Activated CD4-positive, alpha-beta memory T cell treated with anti-CD3 and anti-CD28 coated beads for 36 hours (primary cell): ENCODE measurements at regions not wholly inside any gene's neighbourhood (a gene's known extent, or its start where the extent isn't known, plus 50 kb on each side); places are given as distances from the start of the nearest gene placed in this dataset.
A peak's percentile ranks its signal among the peaks of the same experiment; 100 is the strongest.

ENCODE experiments used
- CTCF ChIA-PET: fragments of 350-600 bp; sonication (Branson Sonifier 250); formaldehyde crosslinking; loops from one replicate; lab custom pipeline; 2021; ENCODE audit warnings: antibody characterized with exemption, inconsistent platforms; lab: Charles Lee
- POLR2A ChIA-PET: fragments of 350-600 bp; sonication (Branson Sonifier 250); formaldehyde crosslinking; loops from one replicate; lab custom pipeline; 2021; ENCODE audit warnings: antibody characterized with exemption; lab: Charles Lee
- DNase-seq: peaks from one replicate; pipeline ENCODE4 v3.0.0-alpha.2; 2020
- H3K27ac Mint-ChIP-seq: one replicate; pipeline ENCODE4 v1.8.0; 2021; ENCODE audit warnings: mixed read lengths
- H3K27me3 Mint-ChIP-seq: one replicate; pipeline ENCODE4 v1.8.0; 2021; ENCODE audit warnings: mixed read lengths
- H3K36me3 Mint-ChIP-seq: one replicate; pipeline ENCODE4 v1.8.0; 2021; ENCODE audit warnings: mixed read lengths
- H3K4me1 Mint-ChIP-seq: one replicate; pipeline ENCODE4 v1.8.0; 2021; ENCODE audit warnings: low read depth, mixed read lengths
- H3K4me3 Mint-ChIP-seq: one replicate; pipeline ENCODE4 v1.8.0; 2021; ENCODE audit warnings: mild to moderate bottlenecking, mixed read lengths
- H3K9me3 Mint-ChIP-seq: one replicate; pipeline ENCODE4 v1.8.0; 2021; ENCODE audit warnings: mixed read lengths
- intact Hi-C: fragments of 100-400 bp; cut with micrococcal nuclease; formaldehyde crosslinking; loops from one replicate; pipeline ENCODE4 v1.15.1; 2023

GRCh38 chr3:152550284-152550683 lies 281.6 kb downstream of the MBNL1 start:
- POLR2A ChIA-PET, result no interaction called here
- no peak for DNase-seq
- H3K4me1 Mint-ChIP-seq, result no peaks in the 10 kb centered on the region
- H3K27me3 Mint-ChIP-seq, result peaks cover 4% of the 10 kb centered on the region
- intact Hi-C loops, result no loop called here
- no peaks in the 10 kb centered on the region for H3K9me3 Mint-ChIP-seq
- no peak overlapping the region for H3K27ac Mint-ChIP-seq
- CTCF ChIA-PET, result no interaction called here
- H3K36me3 Mint-ChIP-seq, result no peaks in the 10 kb centered on the region
- H3K4me3 Mint-ChIP-seq, result no peak overlapping the region

- Mint-ChIP-seq H3K4me3 (no peak overlapping the region), H3K36me3 (no peaks in the 10 kb centered on the region), H3K27me3 (peaks cover 1% of the 10 kb centered on the region), H3K9me3 (no peaks in the 10 kb centered on the region), H3K4me1 (peaks cover 8% of the 10 kb centered on the region), H3K27ac (no peak overlapping the region)
- intact Hi-C loops, result no loop called here
- POLR2A ChIA-PET, result no interaction called here
- CTCF ChIA-PET, result interaction anchor here (1.2 kb wide), 1 partner anchor 19 kb away, joined by 4 read pairs; no protein-coding TSS in a partner anchor
- DNase-seq, result no peak
Observed at GRCh38 chr3:152554980-152555379, 280.0 kb upstream of the P2RY1 start.

GRCh38 chr3:152555666-152556291 lies 279.2 kb upstream of the P2RY1 start:
- Mint-ChIP-seq H3K9me3 (no peaks in the 10 kb centered on the region), H3K27me3 (peaks cover 1% of the 10 kb centered on the region), H3K4me3 (no peak overlapping the region), H3K27ac (no peak overlapping the region), H3K4me1 (peaks cover 8% of the 10 kb centered on the region), H3K36me3 (no peaks in the 10 kb centered on the region)
- intact Hi-C loops, result no loop called here
- POLR2A ChIA-PET, result no interaction called here
- CTCF ChIA-PET, result no interaction called here
- no peak for DNase-seq

GRCh38 chr3:152556731-152557254 lies 278.1 kb upstream of the P2RY1 start:
- intact Hi-C loops, result no loop called here
- DNase-seq, result no peak
- H3K27ac Mint-ChIP-seq, result no peak overlapping the region
- peaks cover 8% of the 10 kb centered on the region for H3K4me1 Mint-ChIP-seq
- no peaks in the 10 kb centered on the region for H3K9me3 Mint-ChIP-seq
- no peak overlapping the region for H3K4me3 Mint-ChIP-seq
- peaks cover 1% of the 10 kb centered on the region for H3K27me3 Mint-ChIP-seq
- ChIA-PET POLR2A (no interaction called here), CTCF (interaction anchor here (0.6 to 0.9 kb wide), 2 partner anchors 32 to 85 kb away, joined by 3 to 4 read pairs; no protein-coding TSS in a partner anchor)
- H3K36me3 Mint-ChIP-seq, result no peaks in the 10 kb centered on the region

GRCh38 chr3:152557302-152557999 lies 277.5 kb upstream of the P2RY1 start:
- no peak overlapping the region for H3K27ac Mint-ChIP-seq

GRCh38 chr3:152558386-152558785 lies 276.5 kb upstream of the P2RY1 start:
- Mint-ChIP-seq H3K4me3 (no peak overlapping the region), H3K36me3 (no peaks in the 10 kb centered on the region), H3K27me3 (peaks cover 1% of the 10 kb centered on the region), H3K4me1 (peaks cover 8% of the 10 kb centered on the region), H3K27ac (no peak overlapping the region), H3K9me3 (no peaks in the 10 kb centered on the region)
- ChIA-PET POLR2A (no interaction called here), CTCF (no interaction called here)
- DNase-seq, result no peak
- intact Hi-C loops, result no loop called here

More at GRCh38 chr3:152557302-152557999, 277.5 kb upstream of the P2RY1 start:
- no peak overlapping the region for H3K4me3 Mint-ChIP-seq
- peaks cover 1% of the 10 kb centered on the region for H3K27me3 Mint-ChIP-seq
- H3K36me3 Mint-ChIP-seq, result no peaks in the 10 kb centered on the region
- no peak for DNase-seq
- no peaks in the 10 kb centered on the region for H3K9me3 Mint-ChIP-seq
- CTCF ChIA-PET, result interaction anchor here (0.6 kb wide), 1 partner anchor 86 kb away, joined by 3 read pairs; no protein-coding TSS in a partner anchor
- peaks cover 8% of the 10 kb centered on the region for H3K4me1 Mint-ChIP-seq
- POLR2A ChIA-PET, result no interaction called here
- intact Hi-C loops, result no loop called here

- Mint-ChIP-seq H3K9me3 (no peaks in the 10 kb centered on the region), H3K36me3 (no peaks in the 10 kb centered on the region), H3K27ac (no peak overlapping the region), H3K4me3 (no peak overlapping the region), H3K27me3 (peaks cover 1% of the 10 kb centered on the region), H3K4me1 (peaks cover 8% of the 10 kb centered on the region)
- ChIA-PET POLR2A (no interaction called here), CTCF (no interaction called here)
- no peak for DNase-seq
- intact Hi-C loops, result no loop called here
Observed at GRCh38 chr3:152559246-152559645, 275.7 kb upstream of the P2RY1 start.

- intact Hi-C loops, result no loop called here
- ChIA-PET POLR2A (no interaction called here), CTCF (no interaction called here)
- Mint-ChIP-seq H3K36me3 (no peaks in the 10 kb centered on the region), H3K4me3 (no peak overlapping the region), H3K27me3 (peaks cover 3% of the 10 kb centered on the region), H3K4me1 (no peaks in the 10 kb centered on the region), H3K27ac (no peak overlapping the region), H3K9me3 (no peaks in the 10 kb centered on the region)
- DNase-seq, result no peak
Observed at GRCh38 chr3:152564459-152564858, 270.5 kb upstream of the P2RY1 start.

- Mint-ChIP-seq H3K4me3 (no peak overlapping the region), H3K36me3 (no peaks in the 10 kb centered on the region), H3K27me3 (no peaks in the 10 kb centered on the region), H3K9me3 (no peaks in the 10 kb centered on the region), H3K27ac (no peak overlapping the region), H3K4me1 (no peaks in the 10 kb centered on the region)
- ChIA-PET POLR2A (no interaction called here), CTCF (interaction anchor here (0.8 to 1.6 kb wide), 9 partner anchors 9 to 284 kb away, joined by 3 to 7 read pairs (median 4); no protein-coding TSS in a partner anchor)
- DNase-seq, result peak; percentile 53
- intact Hi-C loops, result loop anchor here (1.0 to 2.0 kb wide), 2 partner anchors 50 to 100 kb away; no protein-coding TSS in a partner anchor
Observed at GRCh38 chr3:152574461-152575079, 260.4 kb upstream of the P2RY1 start.

GRCh38 chr3:152578769-152579168 lies 256.2 kb upstream of the P2RY1 start:
- Mint-ChIP-seq H3K27ac (no peak overlapping the region), H3K36me3 (no peaks in the 10 kb centered on the region), H3K4me1 (no peaks in the 10 kb centered on the region), H3K9me3 (no peaks in the 10 kb centered on the region), H3K4me3 (no peak overlapping the region), H3K27me3 (peaks cover 2% of the 10 kb centered on the region)
- DNase-seq, result no peak
- CTCF ChIA-PET, result no interaction called here
- intact Hi-C loops, result no loop called here
- POLR2A ChIA-PET, result no interaction called here

GRCh38 chr3:152581951-152582350 lies 253.0 kb upstream of the P2RY1 start:
- CTCF ChIA-PET, result interaction anchor here (0.6 kb wide), 1 partner anchor 10 kb away, joined by 3 read pairs; no protein-coding TSS in a partner anchor
- no peaks in the 10 kb centered on the region for H3K9me3 Mint-ChIP-seq
- no peak overlapping the region for H3K27ac Mint-ChIP-seq

GRCh38 chr3:152583963-152584362 lies 251.0 kb upstream of the P2RY1 start:
- ChIA-PET CTCF (interaction anchor here (1.3 kb wide), 1 partner anchor 9 kb away, joined by 3 read pairs; no protein-coding TSS in a partner anchor), POLR2A (no interaction called here)
- Mint-ChIP-seq H3K36me3 (no peaks in the 10 kb centered on the region), H3K27ac (no peak overlapping the region), H3K4me3 (no peak overlapping the region), H3K9me3 (no peaks in the 10 kb centered on the region), H3K4me1 (no peaks in the 10 kb centered on the region), H3K27me3 (peaks cover 4% of the 10 kb centered on the region)
- no peak for DNase-seq
- intact Hi-C loops, result no loop called here

More at GRCh38 chr3:152581951-152582350, 253.0 kb upstream of the P2RY1 start:
- Mint-ChIP-seq H3K4me3 (no peak overlapping the region), H3K4me1 (no peaks in the 10 kb centered on the region), H3K27me3 (peaks cover 4% of the 10 kb centered on the region), H3K36me3 (no peaks in the 10 kb centered on the region)
- intact Hi-C loops, result no loop called here
- no peak for DNase-seq
- POLR2A ChIA-PET, result no interaction called here
